ENCODE measurements at regions not wholly inside any gene's neighbourhood (a gene's known extent, or its start where the extent isn't known, plus 50 kb on each side); places are given as distances from the start of the nearest gene placed in this dataset.

- no peaks in the 10 kb centered on the region for H3K27me3 ChIP-seq (ENCODE audit: control insufficient read depth in 1 of 2, insufficient read depth in 2 of 2, low read length in 2 of 2)
- WGBS (ENCODE audit: low lambda C conversion rate), result 0% methylated on average over 3 of the region's 3 CpGs
- H3K9me3 ChIP-seq (ENCODE audit: low read length), result no peaks in the 10 kb centered on the region
- DNase-seq (ENCODE audit: low spot score), result no peak
- no peak overlapping the region for H2AFZ ChIP-seq (ENCODE audit: low read length)
- no peak overlapping the region for H3K4me2 ChIP-seq (ENCODE audit: low read depth, low read length)
- BruUV-seq (replicated peaks), result no TSS peak
- no peaks in the 10 kb centered on the region for H4K20me1 ChIP-seq (ENCODE audit: insufficient read depth, low read length)
- H3K4me1 ChIP-seq (ENCODE audit: insufficient read depth, low read length), result peaks cover 15% of the 10 kb centered on the region
- no peak overlapping the region for H3K27ac ChIP-seq (ENCODE audit: extremely low read length, insufficient read depth, low read length)
- in situ Hi-C loops (cut with HindIII; ENCODE audit: extremely low pct_ligation_motif_present, low pct_unique_long_range_greater_than_20kb) (no loop called here), intact Hi-C loops (cut with micrococcal nuclease; ENCODE audit: unreplicated experiment) (no loop called here)
- ChIA-PET POLR2A (no interaction called here), CTCF (ENCODE audit: low intra/inter-chr PET ratio, low total read pairs) (no interaction called here)
- H3K36me3 ChIP-seq (replicated peaks in 1 of 2; ENCODE audit: control insufficient read depth in 1 of 2, insufficient read depth in 2 of 2, low read length in 2 of 2), result no peaks in the 10 kb centered on the region
- no peak overlapping the region for H3K9ac ChIP-seq (ENCODE audit: insufficient read depth, low read depth, low read length)
- FAIRE-seq, result no peak
- H3K79me2 ChIP-seq (ENCODE audit: insufficient read depth, low read length), result no peaks in the 10 kb centered on the region
- TF ChIP-seq SOX5 (CRISPR knock-in tag; IDR thresholded peaks at IDR 0.05; ENCODE audit: borderline replicate concordance) (peak; percentile 16; the same call in 1 of the 2 replicates), TBX2 (CRISPR knock-in tag; IDR thresholded peaks at IDR 0.05; ENCODE audit: borderline replicate concordance) (no peak), FOXA1 (IDR thresholded peaks at IDR 0.05) (no peak), FOXA1 (CRISPR knock-in tag; IDR thresholded peaks at IDR 0.05) (no peak), GPBP1L1 (CRISPR knock-in tag; IDR thresholded peaks at IDR 0.05) (no peak), SALL2 (CRISPR knock-in tag; IDR thresholded peaks at IDR 0.05) (no peak), KLF16 (CRISPR knock-in tag; IDR thresholded peaks at IDR 0.05) (no peak), SOX13 (IDR thresholded peaks at IDR 0.05) (no peak), SOX13 (CRISPR knock-in tag; conservative IDR thresholded peaks at IDR 0.05 in 1 of 2, IDR thresholded peaks at IDR 0.05 in 1 of 2) (peak in 1 of 2 experiments; percentile 50; a peak in 2 of 4 replicates), HOXA3 (CRISPR knock-in tag; IDR thresholded peaks at IDR 0.05) (no peak)
- TF ChIP-seq, protein P1, sequence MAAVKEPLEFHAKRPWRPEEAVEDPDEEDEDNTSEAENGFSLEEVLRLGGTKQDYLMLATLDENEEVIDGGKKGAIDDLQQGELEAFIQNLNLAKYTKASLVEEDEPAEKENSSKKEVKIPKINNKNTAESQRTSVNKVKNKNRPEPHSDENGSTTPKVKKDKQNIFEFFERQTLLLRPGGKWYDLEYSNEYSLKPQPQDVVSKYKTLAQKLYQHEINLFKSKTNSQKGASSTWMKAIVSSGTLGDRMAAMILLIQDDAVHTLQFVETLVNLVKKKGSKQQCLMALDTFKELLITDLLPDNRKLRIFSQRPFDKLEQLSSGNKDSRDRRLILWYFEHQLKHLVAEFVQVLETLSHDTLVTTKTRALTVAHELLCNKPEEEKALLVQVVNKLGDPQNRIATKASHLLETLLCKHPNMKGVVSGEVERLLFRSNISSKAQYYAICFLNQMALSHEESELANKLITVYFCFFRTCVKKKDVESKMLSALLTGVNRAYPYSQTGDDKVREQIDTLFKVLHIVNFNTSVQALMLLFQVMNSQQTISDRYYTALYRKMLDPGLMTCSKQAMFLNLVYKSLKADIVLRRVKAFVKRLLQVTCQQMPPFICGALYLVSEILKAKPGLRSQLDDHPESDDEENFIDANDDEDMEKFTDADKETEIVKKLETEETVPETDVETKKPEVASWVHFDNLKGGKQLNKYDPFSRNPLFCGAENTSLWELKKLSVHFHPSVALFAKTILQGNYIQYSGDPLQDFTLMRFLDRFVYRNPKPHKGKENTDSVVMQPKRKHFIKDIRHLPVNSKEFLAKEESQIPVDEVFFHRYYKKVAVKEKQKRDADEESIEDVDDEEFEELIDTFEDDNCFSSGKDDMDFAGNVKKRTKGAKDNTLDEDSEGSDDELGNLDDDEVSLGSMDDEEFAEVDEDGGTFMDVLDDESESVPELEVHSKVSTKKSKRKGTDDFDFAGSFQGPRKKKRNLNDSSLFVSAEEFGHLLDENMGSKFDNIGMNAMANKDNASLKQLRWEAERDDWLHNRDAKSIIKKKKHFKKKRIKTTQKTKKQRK (IDR thresholded peaks at IDR 0.05; ENCODE audit: low read length), result no peak
- no peak for ATAC-seq
- H3K4me3 ChIP-seq (replicated peaks in 1 of 3; ENCODE audit: insufficient read depth in 1 of 3, low read depth in 2 of 3, low read length in 3 of 3), result no peak overlapping the region
Observed at GRCh38 chr6:56890066-56890465, 64.8 kb upstream of the BEND6 start.

Measured in HepG2 (cell line).